ENCODE measurements at regions not wholly inside any gene's neighbourhood (a gene's known extent, or its start where the extent isn't known, plus 50 kb on each side); places are given as distances from the start of the nearest gene placed in this dataset.

GRCh38 chr2:18465979-18466378 is 94.5 kb downstream of the RDH14 start:
- intact Hi-C loops (cut with micrococcal nuclease) = no loop called here
- H3K9me1 ChIP-seq (replicated peaks; ENCODE audit: control insufficient read depth, extremely low read depth, insufficient read depth, low read length) = no peaks in the 10 kb centered on the region
- H3K79me2 ChIP-seq (ENCODE audit: control insufficient read depth, insufficient read depth, low read length) = no peaks in the 10 kb centered on the region
- H3K4me2 ChIP-seq (ENCODE audit: insufficient read depth, low read length) = no peak overlapping the region
- ChIA-PET CTCF (interaction anchor here (0.7 kb wide), 1 partner anchor 29 kb away, joined by 3 read pairs; no protein-coding TSS in a partner anchor), POLR2A (no interaction called here)
- no peak for DNase-seq (ENCODE audit: low read depth, low spot score)
- H3K27ac ChIP-seq (ENCODE audit: insufficient read depth, low read depth, low read length) = no peak overlapping the region
- H3K4me3 ChIP-seq (replicated peaks in 1 of 3; ENCODE audit: insufficient read depth in 1 of 3, low read depth in 1 of 3, low read length in 3 of 3) = no peak overlapping the region
- TF ChIP-seq JUN (IDR thresholded peaks at IDR 0.05; ENCODE audit: borderline replicate concordance, insufficient read depth, insufficient read length, low read depth) (no peak), CTCF (IDR thresholded peaks at IDR 0.05; ENCODE audit: extremely low read depth in 1 of 2, insufficient read depth in 1 of 2, low read depth in 1 of 2, low read length in 2 of 2) (no peak), EZH2 (IDR thresholded peaks at IDR 0.05; ENCODE audit: borderline replicate concordance, low read depth, low read length, severe bottlenecking) (no peak), MAX (IDR thresholded peaks at IDR 0.05; ENCODE audit: insufficient read depth, insufficient read length) (no peak), POLR2AphosphoS5 (IDR thresholded peaks at IDR 0.05; ENCODE audit: insufficient read depth, low read depth, low read length) (no peak), POLR2A (IDR thresholded peaks at IDR 0.05; ENCODE audit: low read depth, low read length) (no peak)
- H3K27me3 ChIP-seq (ENCODE audit: control insufficient read depth in 2 of 2, insufficient read depth in 2 of 2, low read length in 2 of 2) = no peaks in the 10 kb centered on the region
- BruUV-seq (replicated peaks) = no TSS peak
- H3K4me1 ChIP-seq (ENCODE audit: control insufficient read depth, extremely low read depth, insufficient read depth, low read length) = no peaks in the 10 kb centered on the region
- FAIRE-seq = no peak
- H2AFZ ChIP-seq (ENCODE audit: low read depth, low read length) = no peak overlapping the region
- no peaks in the 10 kb centered on the region for H3K36me3 ChIP-seq (ENCODE audit: control insufficient read depth in 2 of 2, extremely low read depth in 1 of 2, insufficient read depth in 2 of 2, low read length in 2 of 2)
- dilution Hi-C loops (cut with MboI; ENCODE audit: extremely low pct_ligation_motif_present, low sequenced_read_pairs) = no loop called here
- H3K9me3 ChIP-seq (replicated peaks; ENCODE audit: control insufficient read depth, insufficient read depth, low read length) = no peaks in the 10 kb centered on the region
- no peak overlapping the region for H3K9ac ChIP-seq (replicated peaks; ENCODE audit: extremely low read depth, insufficient read depth, low read length)
- H4K20me1 ChIP-seq (replicated peaks; ENCODE audit: control insufficient read depth, extremely low read depth, insufficient read depth, low read length) = no peaks in the 10 kb centered on the region

GRCh38 chr2:18464913-18465312 is 95.5 kb downstream of the RDH14 start:
- Histone ChIP-seq H3K9me3 (replicated peaks; ENCODE audit: control insufficient read depth, insufficient read depth, low read length) (no peaks in the 10 kb centered on the region), H3K4me1 (ENCODE audit: control insufficient read depth, extremely low read depth, insufficient read depth, low read length) (no peaks in the 10 kb centered on the region), H3K4me2 (ENCODE audit: insufficient read depth, low read length) (no peak overlapping the region), H3K9me1 (replicated peaks; ENCODE audit: control insufficient read depth, extremely low read depth, insufficient read depth, low read length) (no peaks in the 10 kb centered on the region), H3K79me2 (ENCODE audit: control insufficient read depth, insufficient read depth, low read length) (no peaks in the 10 kb centered on the region), H4K20me1 (replicated peaks; ENCODE audit: control insufficient read depth, extremely low read depth, insufficient read depth, low read length) (no peaks in the 10 kb centered on the region), H2AFZ (ENCODE audit: low read depth, low read length) (no peak overlapping the region), H3K27ac (ENCODE audit: insufficient read depth, low read depth, low read length) (no peak overlapping the region), H3K36me3 (ENCODE audit: control insufficient read depth in 2 of 2, extremely low read depth in 1 of 2, insufficient read depth in 2 of 2, low read length in 2 of 2) (no peaks in the 10 kb centered on the region), H3K4me3 (replicated peaks in 1 of 3; ENCODE audit: insufficient read depth in 1 of 3, low read depth in 1 of 3, low read length in 3 of 3) (no peak overlapping the region), H3K27me3 (ENCODE audit: control insufficient read depth in 2 of 2, insufficient read depth in 2 of 2, low read length in 2 of 2) (no peaks in the 10 kb centered on the region), H3K9ac (replicated peaks; ENCODE audit: extremely low read depth, insufficient read depth, low read length) (no peak overlapping the region)
- ChIA-PET CTCF (no interaction called here), POLR2A (no interaction called here)
- dilution Hi-C loops (cut with MboI; ENCODE audit: extremely low pct_ligation_motif_present, low sequenced_read_pairs) (no loop called here), intact Hi-C loops (cut with micrococcal nuclease) (no loop called here)
- TF ChIP-seq EZH2 (IDR thresholded peaks at IDR 0.05; ENCODE audit: borderline replicate concordance, low read depth, low read length, severe bottlenecking) (no peak), FOS (IDR thresholded peaks at IDR 0.05; ENCODE audit: borderline replicate concordance, insufficient read depth, low read length) (no peak), JUN (IDR thresholded peaks at IDR 0.05; ENCODE audit: borderline replicate concordance, insufficient read depth, insufficient read length, low read depth) (no peak), POLR2AphosphoS5 (IDR thresholded peaks at IDR 0.05; ENCODE audit: insufficient read depth, low read depth, low read length) (no peak), CTCF (IDR thresholded peaks at IDR 0.05; ENCODE audit: extremely low read depth in 1 of 2, insufficient read depth in 1 of 2, low read depth in 1 of 2, low read length in 2 of 2) (no peak), MYC (IDR thresholded peaks at IDR 0.05; ENCODE audit: low read depth, low read length) (no peak), POLR2A (IDR thresholded peaks at IDR 0.05; ENCODE audit: low read depth, low read length) (no peak), MAX (IDR thresholded peaks at IDR 0.05; ENCODE audit: insufficient read depth, insufficient read length) (no peak), GATA2 (IDR thresholded peaks at IDR 0.05; ENCODE audit: insufficient read depth, insufficient read length, low read depth, low read length) (no peak)
- DNase-seq (ENCODE audit: low read depth, low spot score) = no peak
- no peak for FAIRE-seq
- BruUV-seq (replicated peaks) = no TSS peak

Measured in endothelial cell of umbilical vein (primary cell).